ENCODE measurements at regions not wholly inside any gene's neighbourhood (a gene's known extent, or its start where the extent isn't known, plus 50 kb on each side); places are given as distances from the start of the nearest gene placed in this dataset.
"Not testable (repeated sequence)": the region's sequence is repeated elsewhere in the genome, so short reads cannot be mapped to it uniquely, and the experiment has no call there.

- TF ChIP-seq CTCF (conservative IDR thresholded peaks at IDR 0.05; ENCODE audit: low read depth, low read length): no peak
- no peak overlapping the region for H3K4me3 ChIP-seq (IDR thresholded peaks at IDR 0.05; ENCODE audit: insufficient read depth, low read depth, low read length)
- H3K27ac ChIP-seq: no peak overlapping the region
These were observed 154.1 kb upstream of the CXCL13 start for GRCh38 chr4:77451530-77451929.

GRCh38 chr4:77452117-77452516 is 153.5 kb upstream of the CXCL13 start:
- H3K4me2 ChIP-seq; H4K20me1 ChIP-seq (ENCODE audit: insufficient read depth); H3K36me3 ChIP-seq (ENCODE audit: insufficient read depth); H2AFZ ChIP-seq (ENCODE audit: low read depth); H3K79me2 ChIP-seq (ENCODE audit: insufficient read depth, low read depth); H3K4me1 ChIP-seq (ENCODE audit: low read depth, poor library complexity, severe bottlenecking); H3K4me3 ChIP-seq (IDR thresholded peaks at IDR 0.05; ENCODE audit: insufficient read depth, low read depth, low read length); H3K27me3 ChIP-seq (ENCODE audit: insufficient read depth, low read depth); H3K27ac ChIP-seq; H3K9ac ChIP-seq: not testable (repeated sequence)

More at GRCh38 chr4:77451530-77451929, 154.1 kb upstream of the CXCL13 start:
- Histone ChIP-seq H4K20me1 (ENCODE audit: insufficient read depth) (no peaks in the 10 kb centered on the region), H3K4me2 (no peak overlapping the region), H3K4me1 (ENCODE audit: low read depth, poor library complexity, severe bottlenecking) (no peaks in the 10 kb centered on the region), H3K27me3 (ENCODE audit: insufficient read depth, low read depth) (no peaks in the 10 kb centered on the region), H3K79me2 (ENCODE audit: insufficient read depth, low read depth) (no peaks in the 10 kb centered on the region), H2AFZ (ENCODE audit: low read depth) (no peak overlapping the region), H3K9ac (no peak overlapping the region), H3K36me3 (ENCODE audit: insufficient read depth) (no peaks in the 10 kb centered on the region)

DNA sequence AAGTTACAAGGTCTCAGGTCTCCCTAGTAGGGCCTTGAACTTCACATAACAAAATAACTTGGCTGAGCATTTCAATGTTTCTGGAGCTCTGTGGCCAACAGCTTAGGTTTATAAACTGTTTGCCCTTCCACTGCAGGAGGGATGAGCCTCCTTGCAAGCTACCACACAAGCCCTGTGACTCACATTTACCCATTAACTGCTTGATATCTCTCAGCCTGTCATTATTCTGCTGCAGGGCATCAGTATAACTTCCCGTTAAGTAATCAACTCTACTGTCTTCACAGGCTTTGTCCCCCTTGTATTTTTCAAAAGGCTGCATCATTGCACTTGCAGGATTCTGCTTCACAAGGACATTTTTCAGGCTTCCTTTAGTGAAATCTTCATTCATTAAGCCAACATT is 151.7 kb upstream of the CXCL13 start:
- Histone ChIP-seq H3K9ac (no peak overlapping the region), H3K36me3 (ENCODE audit: insufficient read depth) (no peaks in the 10 kb centered on the region), H3K27me3 (ENCODE audit: insufficient read depth, low read depth) (no peaks in the 10 kb centered on the region), H3K79me2 (ENCODE audit: insufficient read depth, low read depth) (no peaks in the 10 kb centered on the region), H2AFZ (ENCODE audit: low read depth) (no peak overlapping the region), H3K4me2 (no peak overlapping the region), H4K20me1 (ENCODE audit: insufficient read depth) (no peaks in the 10 kb centered on the region), H3K4me3 (IDR thresholded peaks at IDR 0.05; ENCODE audit: insufficient read depth, low read depth, low read length) (no peak overlapping the region), H3K4me1 (ENCODE audit: low read depth, poor library complexity, severe bottlenecking) (no peaks in the 10 kb centered on the region), H3K27ac (no peak overlapping the region)
- no peak for TF ChIP-seq CTCF (conservative IDR thresholded peaks at IDR 0.05; ENCODE audit: low read depth, low read length)

GRCh38 chr4:77454858-77455257 is 150.8 kb upstream of the CXCL13 start:
- Histone ChIP-seq H3K27me3 (ENCODE audit: insufficient read depth, low read depth) (no peaks in the 10 kb centered on the region), H3K4me2 (no peak overlapping the region), H2AFZ (ENCODE audit: low read depth) (no peak overlapping the region), H4K20me1 (ENCODE audit: insufficient read depth) (no peaks in the 10 kb centered on the region), H3K9ac (no peak overlapping the region), H3K79me2 (ENCODE audit: insufficient read depth, low read depth) (no peaks in the 10 kb centered on the region), H3K36me3 (ENCODE audit: insufficient read depth) (no peaks in the 10 kb centered on the region), H3K27ac (no peak overlapping the region), H3K4me1 (ENCODE audit: low read depth, poor library complexity, severe bottlenecking) (no peaks in the 10 kb centered on the region), H3K4me3 (IDR thresholded peaks at IDR 0.05; ENCODE audit: insufficient read depth, low read depth, low read length) (no peak overlapping the region)
- TF ChIP-seq CTCF (conservative IDR thresholded peaks at IDR 0.05; ENCODE audit: low read depth, low read length): no peak

GRCh38 chr4:77464100-77464499 is 141.5 kb upstream of the CXCL13 start:
- not testable (repeated sequence) for H3K4me3 ChIP-seq (IDR thresholded peaks at IDR 0.05; ENCODE audit: insufficient read depth, low read depth, low read length); H4K20me1 ChIP-seq (ENCODE audit: insufficient read depth); H3K27ac ChIP-seq; H3K36me3 ChIP-seq (ENCODE audit: insufficient read depth); H3K27me3 ChIP-seq (ENCODE audit: insufficient read depth, low read depth); H3K4me1 ChIP-seq (ENCODE audit: low read depth, poor library complexity, severe bottlenecking); H3K9ac ChIP-seq; H3K79me2 ChIP-seq (ENCODE audit: insufficient read depth, low read depth); H3K4me2 ChIP-seq; H2AFZ ChIP-seq (ENCODE audit: low read depth)
